ENCODE measurements at regions not wholly inside any gene's neighbourhood (a gene's known extent, or its start where the extent isn't known, plus 50 kb on each side); places are given as distances from the start of the nearest gene placed in this dataset.

- Histone ChIP-seq H3K36me3 (ENCODE audit: control insufficient read depth, insufficient read depth, low read length) (no peaks in the 10 kb centered on the region), H3K27me3 (ENCODE audit: control insufficient read depth, insufficient read depth, low read length) (no peaks in the 10 kb centered on the region), H3K4me3 (ENCODE audit: low read depth, low read length) (no peak overlapping the region)
- TF ChIP-seq CTCF (IDR thresholded peaks at IDR 0.05; ENCODE audit: insufficient read depth, low read length, severe bottlenecking): no peak
- FAIRE-seq: no peak
- DNase-seq (ENCODE audit: low read depth): no peak
Measured at GRCh38 chr5:57917004-57917403, 434.4 kb upstream of the ACTBL2 start.

- no peak overlapping the region for H3K4me3 ChIP-seq (ENCODE audit: low read depth, low read length)
- DNase-seq (ENCODE audit: low read depth) (no peak), FAIRE-seq (no peak)
- no peaks in the 10 kb centered on the region for H3K27me3 ChIP-seq (ENCODE audit: control insufficient read depth, insufficient read depth, low read length)
- no peak for TF ChIP-seq CTCF (IDR thresholded peaks at IDR 0.05; ENCODE audit: insufficient read depth, low read length, severe bottlenecking)
- H3K36me3 ChIP-seq (ENCODE audit: control insufficient read depth, insufficient read depth, low read length): no peaks in the 10 kb centered on the region
Measured at GRCh38 chr5:57915536-57915935, 432.9 kb upstream of the ACTBL2 start.

GRCh38 chr5:57911438-57911837 lies 428.8 kb upstream of the ACTBL2 start:
- no peak for FAIRE-seq

GRCh38 chr5:57906671-57907070 lies 424.1 kb upstream of the ACTBL2 start:
- Histone ChIP-seq H3K4me3 (ENCODE audit: low read depth, low read length) (no peak overlapping the region), H3K27me3 (ENCODE audit: control insufficient read depth, insufficient read depth, low read length) (no peaks in the 10 kb centered on the region), H3K36me3 (ENCODE audit: control insufficient read depth, insufficient read depth, low read length) (no peaks in the 10 kb centered on the region)
- DNase-seq (ENCODE audit: low read depth) (no peak), FAIRE-seq (no peak)
- no peak for TF ChIP-seq CTCF (IDR thresholded peaks at IDR 0.05; ENCODE audit: insufficient read depth, low read length, severe bottlenecking)

More at GRCh38 chr5:57911438-57911837, 428.8 kb upstream of the ACTBL2 start:
- TF ChIP-seq CTCF (IDR thresholded peaks at IDR 0.05; ENCODE audit: insufficient read depth, low read length, severe bottlenecking): no peak
- DNase-seq (ENCODE audit: low read depth): no peak
- no peaks in the 10 kb centered on the region for H3K27me3 ChIP-seq (ENCODE audit: control insufficient read depth, insufficient read depth, low read length)
- H3K36me3 ChIP-seq (ENCODE audit: control insufficient read depth, insufficient read depth, low read length): no peaks in the 10 kb centered on the region
- H3K4me3 ChIP-seq (ENCODE audit: low read depth, low read length): no peak overlapping the region

- TF ChIP-seq CTCF (IDR thresholded peaks at IDR 0.05; ENCODE audit: insufficient read depth, low read length, severe bottlenecking): no peak
- Histone ChIP-seq H3K27me3 (ENCODE audit: control insufficient read depth, insufficient read depth, low read length) (no peaks in the 10 kb centered on the region), H3K4me3 (ENCODE audit: low read depth, low read length) (no peak overlapping the region), H3K36me3 (ENCODE audit: control insufficient read depth, insufficient read depth, low read length) (no peaks in the 10 kb centered on the region)
- DNase-seq (ENCODE audit: low read depth) (no peak), FAIRE-seq (no peak)
Measured at GRCh38 chr5:57903458-57903857, 420.8 kb upstream of the ACTBL2 start.

GRCh38 chr5:57902095-57902494 lies 419.5 kb upstream of the ACTBL2 start:
- FAIRE-seq (no peak), DNase-seq (ENCODE audit: low read depth) (no peak)
- H3K27me3 ChIP-seq (ENCODE audit: control insufficient read depth, insufficient read depth, low read length): no peaks in the 10 kb centered on the region
- H3K36me3 ChIP-seq (ENCODE audit: control insufficient read depth, insufficient read depth, low read length): no peaks in the 10 kb centered on the region
- no peak overlapping the region for H3K4me3 ChIP-seq (ENCODE audit: low read depth, low read length)
- no peak for TF ChIP-seq CTCF (IDR thresholded peaks at IDR 0.05; ENCODE audit: insufficient read depth, low read length, severe bottlenecking)
